Coronary artery (tissue), 2 donors: ENCODE measurements at regions not wholly inside any gene's neighbourhood (a gene's known extent, or its start where the extent isn't known, plus 50 kb on each side); places are given as distances from the start of the nearest gene placed in this dataset.

ENCODE experiments used
- DNase-seq: peaks from one replicate; pipeline ENCODE4 v3.0.0-alpha.2; 2017; ENCODE audit warnings: low spot score
- H3K27ac ChIP-seq, 2 donors: fragments of 200-600 bp; sonication (generic); one replicate each; pipeline ENCODE4 v1.5.1; 2016 to 2019
- H3K4me3 ChIP-seq: fragments of 200-600 bp; sonication (generic); 2 replicates; pipeline ENCODE4 v1.5.1; 2016; ENCODE audit warnings: mild to moderate bottlenecking, moderate library complexity
- TF ChIP-seq, protein P1 (sequence below): fragments of 200-600 bp; sonication (generic); IDR thresholded peaks from one replicate; pipeline ENCODE4 v1.5.1; 2019; ENCODE audit warnings: antibody characterized with exemption

- no peak overlapping the region for H3K4me3 ChIP-seq
- TF ChIP-seq, protein P1, sequence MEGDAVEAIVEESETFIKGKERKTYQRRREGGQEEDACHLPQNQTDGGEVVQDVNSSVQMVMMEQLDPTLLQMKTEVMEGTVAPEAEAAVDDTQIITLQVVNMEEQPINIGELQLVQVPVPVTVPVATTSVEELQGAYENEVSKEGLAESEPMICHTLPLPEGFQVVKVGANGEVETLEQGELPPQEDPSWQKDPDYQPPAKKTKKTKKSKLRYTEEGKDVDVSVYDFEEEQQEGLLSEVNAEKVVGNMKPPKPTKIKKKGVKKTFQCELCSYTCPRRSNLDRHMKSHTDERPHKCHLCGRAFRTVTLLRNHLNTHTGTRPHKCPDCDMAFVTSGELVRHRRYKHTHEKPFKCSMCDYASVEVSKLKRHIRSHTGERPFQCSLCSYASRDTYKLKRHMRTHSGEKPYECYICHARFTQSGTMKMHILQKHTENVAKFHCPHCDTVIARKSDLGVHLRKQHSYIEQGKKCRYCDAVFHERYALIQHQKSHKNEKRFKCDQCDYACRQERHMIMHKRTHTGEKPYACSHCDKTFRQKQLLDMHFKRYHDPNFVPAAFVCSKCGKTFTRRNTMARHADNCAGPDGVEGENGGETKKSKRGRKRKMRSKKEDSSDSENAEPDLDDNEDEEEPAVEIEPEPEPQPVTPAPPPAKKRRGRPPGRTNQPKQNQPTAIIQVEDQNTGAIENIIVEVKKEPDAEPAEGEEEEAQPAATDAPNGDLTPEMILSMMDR, result no peak
- no peak overlapping the region for H3K27ac ChIP-seq
- DNase-seq, result no peak
These were observed 756.3 kb downstream of the CCDC85A start for GRCh38 chr2:56940054-56940453.

GRCh38 chr2:56952871-56953270 lies 769.1 kb downstream of the CCDC85A start:
- Histone ChIP-seq H3K27ac (no peak overlapping the region), H3K4me3 (no peak overlapping the region)
- no peak for DNase-seq
- TF ChIP-seq, protein P1, result no peak

DNA sequence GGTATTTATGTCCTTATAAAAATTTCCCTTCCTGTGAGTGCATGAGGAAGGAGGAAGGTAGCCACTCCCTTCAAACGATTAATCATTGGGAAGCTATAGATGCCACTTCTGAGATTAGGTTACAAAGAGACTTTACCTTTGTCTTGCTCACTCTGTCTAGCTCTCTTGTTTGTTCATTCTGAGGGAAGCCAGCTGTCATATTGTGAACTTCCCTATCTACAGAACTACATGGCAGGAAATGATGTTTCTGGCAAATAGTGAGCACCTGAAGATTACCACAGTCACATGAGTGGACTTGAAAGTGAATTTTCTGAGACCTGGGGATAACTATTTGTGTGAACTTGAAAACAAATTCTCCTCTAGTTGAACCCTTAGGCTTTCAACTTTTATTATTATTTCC lies 776.8 kb downstream of the CCDC85A start:
- no peak overlapping the region for H3K27ac ChIP-seq
- no peak for DNase-seq
- TF ChIP-seq, protein P1, result no peak

DNA sequence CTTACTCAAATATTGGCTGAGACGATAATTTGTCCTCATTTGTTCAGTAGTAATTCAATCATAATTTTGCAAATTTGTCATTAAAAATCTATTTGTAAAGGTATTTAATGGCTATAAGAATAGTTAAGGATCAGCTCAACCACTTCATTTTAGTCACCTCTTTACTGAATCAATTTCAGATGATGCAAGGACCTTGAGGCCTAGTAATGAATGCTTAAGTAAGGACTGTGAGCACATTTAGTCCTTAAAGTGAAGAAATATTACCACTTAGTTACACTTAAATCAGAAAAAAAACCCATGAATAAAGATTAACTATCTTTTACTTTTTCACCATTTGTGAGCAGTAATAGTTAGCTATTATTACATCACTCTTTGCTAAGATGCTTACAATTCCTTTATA lies 778.9 kb downstream of the CCDC85A start:
- TF ChIP-seq, protein P1, result no peak
- Histone ChIP-seq H3K27ac (no peak overlapping the region), H3K4me3 (no peak overlapping the region)
- DNase-seq, result no peak

More for the DNA sequence above, 776.8 kb downstream of the CCDC85A start:
- H3K4me3 ChIP-seq, result no peak overlapping the region

GRCh38 chr2:56969513-56969912 lies 785.7 kb downstream of the CCDC85A start:
- no peak for DNase-seq
- H3K4me3 ChIP-seq, result no peak overlapping the region
- H3K27ac ChIP-seq, result no peak overlapping the region
- TF ChIP-seq, protein P1, result no peak

DNA sequence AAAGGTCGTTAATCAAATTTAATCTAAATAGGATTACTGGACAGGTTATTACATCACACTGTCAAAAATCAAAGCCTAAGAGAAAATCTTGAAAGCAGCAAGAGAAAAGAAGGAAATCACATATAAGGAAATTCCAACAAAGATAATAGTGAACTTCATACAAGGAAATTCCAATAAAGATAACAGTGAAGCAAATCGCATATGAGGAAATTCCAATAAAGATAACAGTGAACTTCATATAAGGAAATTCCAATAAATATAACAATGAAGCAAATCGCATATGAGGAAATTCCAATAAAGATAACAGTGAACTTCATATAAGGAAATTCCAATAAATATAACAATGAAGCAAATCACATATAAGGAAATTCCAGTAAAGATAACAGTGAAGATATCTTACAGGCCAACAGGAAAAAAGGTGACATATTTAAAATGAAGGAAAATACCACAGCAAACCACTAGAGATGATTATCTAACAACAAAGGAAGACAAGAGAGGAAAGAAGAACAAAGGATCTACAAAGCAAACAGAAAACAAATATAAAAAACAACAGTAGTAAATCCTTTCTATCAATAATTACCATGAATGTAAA lies 787.7 kb downstream of the CCDC85A start:
- no peak overlapping the region for H3K4me3 ChIP-seq
- H3K27ac ChIP-seq, result no peak overlapping the region
- TF ChIP-seq, protein P1, result no peak
- no peak for DNase-seq

GRCh38 chr2:56981554-56981953 lies 797.8 kb downstream of the CCDC85A start:
- Histone ChIP-seq H3K4me3 (no peak overlapping the region), H3K27ac (no peak overlapping the region)
- DNase-seq, result no peak
- TF ChIP-seq, protein P1, result no peak
